Stimulated activated CD4-positive, alpha-beta T cell treated with anti-CD3 and anti-CD28 coated beads, Interleukin-4, amount 100 ng/mL, for 4 hours (primary cell): ENCODE measurements at regions not wholly inside any gene's neighbourhood (a gene's known extent, or its start where the extent isn't known, plus 50 kb on each side); places are given as distances from the start of the nearest gene placed in this dataset.

ENCODE experiments used
- DNase-seq, 2 experiments: peaks; one replicate each; pipeline ENCODE4 v3.0.0-alpha.2; 2020

- DNase-seq: no peak
These were observed 165.0 kb upstream of the GPR26 start for GRCh38 chr10:123501148-123501547.

GRCh38 chr10:123502983-123503382 lies 163.2 kb upstream of the GPR26 start:
- DNase-seq: no peak

DNA sequence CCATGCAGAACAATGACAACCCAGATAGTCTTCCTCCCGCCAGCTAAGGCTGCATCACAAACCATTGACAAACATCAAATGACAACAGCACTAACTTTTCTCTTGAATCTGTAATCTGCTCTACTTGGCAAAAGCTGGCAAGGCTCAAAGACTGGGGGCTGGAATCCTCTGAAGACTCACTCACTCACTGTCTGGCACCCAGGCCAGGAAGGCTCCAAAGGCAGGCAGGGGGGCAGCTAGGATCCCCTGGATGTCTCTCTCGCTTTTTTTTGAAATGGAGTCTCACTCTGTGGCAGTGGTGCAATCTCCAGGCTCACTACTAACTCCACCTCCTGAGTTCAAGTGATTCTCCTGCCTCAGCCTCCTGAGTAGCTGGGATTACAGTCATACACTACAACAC lies 159.7 kb upstream of the GPR26 start:
- DNase-seq: no peak

GRCh38 chr10:123507298-123507697 lies 158.9 kb upstream of the GPR26 start:
- no peak for DNase-seq

DNA sequence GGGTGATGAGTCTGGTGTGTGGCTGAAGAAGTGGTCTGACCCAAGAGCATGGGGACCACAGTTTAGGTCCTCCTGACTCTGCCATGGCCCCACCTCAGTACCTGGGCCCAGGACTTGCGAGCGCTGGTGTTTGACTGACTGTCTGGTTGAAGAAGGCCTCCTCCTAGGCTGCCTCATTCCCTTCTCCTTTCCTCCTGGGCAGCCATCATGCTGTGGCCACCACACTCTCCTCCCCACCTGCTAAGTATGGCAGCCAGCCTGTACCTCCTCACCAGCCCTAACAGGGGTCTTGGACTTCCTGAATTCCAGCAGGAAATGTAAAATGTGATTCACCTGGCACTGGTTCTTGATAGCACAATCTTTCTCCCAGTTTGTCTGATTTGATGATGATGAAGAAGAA lies 156.8 kb upstream of the GPR26 start:
- DNase-seq: no peak

GRCh38 chr10:123512901-123513775 lies 153.0 kb upstream of the GPR26 start:
- DNase-seq: no peak

DNA sequence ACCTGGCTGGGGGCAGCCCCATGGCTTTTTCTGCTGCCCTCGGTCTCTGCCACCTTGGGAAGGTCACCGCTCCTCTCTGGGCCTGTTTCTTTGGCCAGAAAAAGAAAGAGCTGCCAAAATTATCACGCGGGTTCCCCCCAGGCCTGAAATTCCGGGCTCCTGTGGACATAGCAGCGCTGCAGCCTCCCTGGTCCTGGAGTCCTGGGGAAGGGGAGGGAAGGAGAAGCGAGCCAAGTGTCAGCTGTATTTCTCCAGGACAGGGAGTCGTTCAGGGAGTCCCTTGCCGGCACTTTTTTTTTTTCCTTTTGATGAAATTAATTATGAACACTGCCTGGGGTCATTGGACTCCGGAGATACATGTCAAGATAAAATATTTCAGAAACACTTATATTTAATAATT lies 152.3 kb upstream of the GPR26 start:
- no peak for DNase-seq

DNA sequence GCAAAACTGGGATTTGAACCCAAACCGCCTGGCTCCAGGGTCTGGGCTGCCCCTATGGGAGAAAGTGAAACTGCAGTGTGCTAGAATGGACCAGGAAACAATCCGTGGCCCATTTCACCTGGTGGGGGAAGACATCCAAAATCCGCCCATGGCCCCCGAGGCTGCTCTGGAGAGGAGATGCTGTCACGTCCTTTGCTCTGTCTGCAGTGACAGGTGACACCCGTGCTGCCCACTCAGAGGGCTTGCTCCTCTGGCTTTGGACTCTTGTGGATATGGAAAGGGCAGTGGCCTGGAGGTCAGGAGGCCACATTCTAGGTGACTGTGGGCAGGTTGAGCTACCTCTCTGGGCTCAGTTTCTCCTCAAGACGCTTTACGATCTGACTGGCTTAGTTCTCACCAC lies 151.2 kb upstream of the GPR26 start:
- no peak for DNase-seq

GRCh38 chr10:123515661-123516060 lies 150.5 kb upstream of the GPR26 start:
- DNase-seq: no peak

- no peak for DNase-seq
These were observed 149.9 kb upstream of the GPR26 start for GRCh38 chr10:123516291-123516690.

DNA sequence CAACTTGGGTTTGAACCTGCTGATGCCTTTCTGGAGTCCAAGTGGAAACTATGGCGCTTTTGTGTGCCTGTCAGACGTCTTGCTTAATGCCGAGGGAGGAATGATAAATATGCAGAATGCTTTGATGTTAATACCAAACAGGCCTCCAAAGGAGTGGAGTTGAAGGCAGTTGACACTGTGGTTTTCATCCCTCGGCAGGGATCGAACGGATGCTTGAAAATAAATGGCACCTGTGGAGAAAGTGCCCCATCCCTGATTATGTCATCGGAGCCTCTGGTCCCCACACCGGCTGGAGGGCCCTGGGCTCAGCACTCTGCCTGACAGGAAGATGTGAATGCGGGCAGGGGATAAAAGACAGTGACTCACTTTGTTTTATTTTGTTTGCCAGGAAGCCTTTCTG lies 148.7 kb upstream of the GPR26 start:
- no peak for DNase-seq

GRCh38 chr10:123517901-123518300 lies 148.3 kb upstream of the GPR26 start:
- DNase-seq: no peak

GRCh38 chr10:123518765-123519164 lies 147.4 kb upstream of the GPR26 start:
- no peak for DNase-seq

GRCh38 chr10:123519861-123520260 lies 146.3 kb upstream of the GPR26 start:
- DNase-seq: no peak

DNA sequence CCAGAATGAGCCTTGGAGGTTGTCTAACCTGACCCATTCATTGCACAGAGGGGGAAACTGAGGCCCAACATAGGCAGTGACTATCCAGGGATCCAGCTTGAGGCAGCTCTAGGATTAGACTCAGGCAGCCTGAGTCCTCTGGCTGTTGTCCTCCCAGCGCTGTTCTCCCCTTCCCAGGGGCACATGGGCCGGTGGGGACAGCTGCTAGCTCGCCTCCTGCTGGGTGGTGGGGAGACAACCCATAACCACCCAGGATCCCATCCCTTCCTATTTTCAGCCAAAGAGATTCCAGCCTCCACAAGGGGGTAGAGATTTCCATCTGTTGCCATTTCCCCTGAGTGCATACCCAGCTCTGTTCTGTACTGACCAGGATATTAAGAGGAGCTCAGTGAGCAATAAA lies 145.1 kb upstream of the GPR26 start:
- no peak for DNase-seq

DNA sequence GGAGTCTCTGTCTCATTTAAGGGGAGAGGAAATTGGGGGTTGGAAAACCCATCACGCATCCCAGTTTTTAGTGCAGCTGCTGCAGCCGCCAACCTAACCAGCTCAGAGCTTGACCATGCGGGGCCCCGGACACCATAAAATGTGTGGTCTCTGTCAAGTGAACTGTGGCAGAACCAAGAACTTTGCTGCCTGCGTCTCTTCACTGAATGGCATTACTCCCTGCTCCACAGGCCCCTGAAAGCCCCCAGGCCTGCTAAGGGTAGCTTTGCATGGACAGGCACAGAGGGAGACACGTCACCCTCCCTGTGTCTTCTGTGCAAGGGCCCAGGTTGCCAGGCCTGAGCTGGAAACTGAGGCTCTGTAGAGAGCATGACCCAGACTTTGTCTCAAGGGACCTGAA lies 144.6 kb upstream of the GPR26 start:
- no peak for DNase-seq

DNA sequence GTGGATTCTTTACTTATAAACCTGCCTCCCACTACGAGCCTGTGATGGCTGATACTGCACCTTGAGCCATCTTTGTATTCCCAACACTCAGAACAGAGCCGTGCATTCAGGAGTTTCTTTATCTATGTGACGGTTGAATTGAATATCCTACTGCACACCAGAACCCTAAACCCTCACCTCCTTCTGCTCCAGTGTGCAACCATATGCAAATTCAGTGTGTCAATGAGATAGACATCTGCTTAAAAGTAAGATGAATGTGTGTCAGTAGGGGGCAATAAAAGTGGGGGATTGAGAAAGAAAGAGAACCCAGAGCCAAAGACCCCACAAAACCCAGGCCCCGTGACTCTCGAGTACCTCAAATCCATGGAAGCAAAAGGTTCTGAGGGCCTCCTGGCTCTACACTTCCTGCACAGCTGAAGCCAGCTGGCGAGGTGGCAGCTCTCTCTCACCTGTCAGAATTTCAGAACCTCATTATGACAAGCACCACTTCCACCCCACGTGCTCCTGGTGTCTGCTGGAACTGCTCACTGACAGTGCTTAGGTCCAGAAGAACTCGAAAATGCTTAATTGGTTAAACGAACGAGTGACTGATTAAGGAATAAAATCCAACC lies 143.3 kb upstream of the GPR26 start:
- DNase-seq: no peak

DNA sequence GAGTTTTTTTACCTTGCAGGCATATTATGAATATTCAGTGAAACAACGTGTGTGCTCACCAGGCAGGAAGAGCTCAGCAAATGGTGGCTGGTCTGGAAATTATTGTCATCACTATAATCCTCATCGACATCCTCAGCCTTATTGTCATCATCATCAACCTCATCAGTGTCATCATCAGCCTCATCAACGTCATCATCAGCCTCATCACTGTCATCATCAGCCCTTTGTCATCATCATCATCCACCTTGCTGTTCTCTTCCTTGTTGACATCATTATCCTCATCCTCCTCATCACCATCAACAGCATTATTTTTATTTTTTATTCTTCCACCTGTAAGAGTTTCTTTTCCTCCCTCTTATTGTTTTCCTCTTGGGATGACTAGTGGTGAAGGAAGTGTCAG lies 142.3 kb upstream of the GPR26 start:
- DNase-seq: no peak

GRCh38 chr10:123526356-123527064 lies 139.6 kb upstream of the GPR26 start:
- no peak for DNase-seq

- DNase-seq: no peak
These were observed 139.0 kb upstream of the GPR26 start for GRCh38 chr10:123527151-123527550.

DNA sequence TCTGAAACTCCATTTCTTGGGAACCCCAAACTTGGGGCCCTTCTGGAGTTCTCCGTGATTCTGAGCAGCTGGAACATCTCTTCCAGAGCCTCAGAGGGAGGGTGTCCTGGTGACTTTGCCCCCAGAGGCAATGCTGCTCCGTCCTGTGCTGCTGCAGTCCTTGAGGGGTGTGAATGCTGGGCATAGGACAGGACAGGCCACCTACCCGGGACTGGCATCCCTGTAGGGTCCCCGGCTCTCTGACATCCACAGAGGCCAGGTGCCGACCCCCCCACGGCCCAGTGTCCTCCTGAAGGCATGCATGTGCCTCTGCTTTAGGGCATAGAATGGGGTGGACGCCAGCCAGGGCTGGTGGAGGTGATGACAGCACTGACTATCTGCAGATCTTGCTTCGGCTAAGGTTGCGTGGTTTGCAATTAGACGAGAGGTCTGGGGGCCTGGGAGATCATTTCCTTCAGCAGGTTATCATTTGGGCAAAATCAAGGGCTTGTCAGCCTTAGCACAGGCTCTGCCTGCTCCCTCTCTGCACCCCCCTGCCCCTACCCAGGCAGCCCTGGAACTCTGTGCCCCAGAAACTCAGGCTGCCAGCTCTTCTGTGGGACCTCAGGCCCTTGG lies 136.9 kb upstream of the GPR26 start:
- DNase-seq: no peak

- DNase-seq: no peak
These were observed 135.8 kb upstream of the GPR26 start for GRCh38 chr10:123530166-123530870.

GRCh38 chr10:123535386-123535785 lies 130.8 kb upstream of the GPR26 start:
- DNase-seq: no peak
